Hepatocyte (in vitro differentiated cells): ENCODE measurements at regions not wholly inside any gene's neighbourhood (a gene's known extent, or its start where the extent isn't known, plus 50 kb on each side); places are given as distances from the start of the nearest gene placed in this dataset.

ENCODE experiments used
- CTCF ChIP-seq: fragments of 200-600 bp; sonication (generic); IDR thresholded peaks from 2 replicates; pipeline ENCODE4 v1.5.1; 2016; ENCODE audit warnings: antibody characterized with exemption, mild to moderate bottlenecking; ENCODE audit not compliant: poor library complexity
- EZH2 ChIP-seq: fragments of 200-600 bp; sonication (generic); IDR thresholded peaks from 2 replicates; pipeline ENCODE4 v1.6.1; 2016; ENCODE audit warnings: antibody characterized with exemption, mild to moderate bottlenecking, borderline replicate concordance
- EZH2phosphoT487 ChIP-seq: fragments of 200-600 bp; sonication (generic); IDR thresholded peaks from one replicate; pipeline ENCODE4 v1.6.1; 2018; ENCODE audit warnings: antibody characterized with exemption, mild to moderate bottlenecking, low read depth, moderate library complexity; ENCODE audit not compliant: unreplicated experiment, severe bottlenecking

GRCh38 chr1:242736611-242737010 lies 212.1 kb upstream of the PLD5 start:
- TF ChIP-seq CTCF (no peak), EZH2phosphoT487 (no peak), EZH2 (no peak)
